ENCODE measurements at regions not wholly inside any gene's neighbourhood (a gene's known extent, or its start where the extent isn't known, plus 50 kb on each side); places are given as distances from the start of the nearest gene placed in this dataset.

GRCh38 chr12:47573146-47573659 lies 132.6 kb downstream of the RPAP3 start:
- H3K27ac Mint-ChIP-seq, result no peak overlapping the region

GRCh38 chr12:47570151-47570550 lies 135.7 kb downstream of the RPAP3 start:
- peaks cover 16% of the 10 kb centered on the region for H3K27me3 Mint-ChIP-seq (ENCODE audit: insufficient read depth)
- H3K9me3 Mint-ChIP-seq, result no peaks in the 10 kb centered on the region
- no peak for TF ChIP-seq CTCF (IDR thresholded peaks at IDR 0.05)
- H3K36me3 Mint-ChIP-seq (ENCODE audit: low read depth), result no peaks in the 10 kb centered on the region
- DNase-seq, result no peak
- H3K4me1 Mint-ChIP-seq (ENCODE audit: low read depth), result no peaks in the 10 kb centered on the region
- no peak overlapping the region for H3K4me3 Mint-ChIP-seq
- H3K27ac Mint-ChIP-seq, result no peak overlapping the region

More at GRCh38 chr12:47573146-47573659, 132.6 kb downstream of the RPAP3 start:
- no peaks in the 10 kb centered on the region for H3K4me1 Mint-ChIP-seq (ENCODE audit: low read depth)
- no peak for TF ChIP-seq CTCF (IDR thresholded peaks at IDR 0.05)
- no peak for DNase-seq
- no peak overlapping the region for H3K4me3 Mint-ChIP-seq
- no peaks in the 10 kb centered on the region for H3K9me3 Mint-ChIP-seq
- H3K36me3 Mint-ChIP-seq (ENCODE audit: low read depth), result no peaks in the 10 kb centered on the region
- H3K27me3 Mint-ChIP-seq (ENCODE audit: insufficient read depth), result peaks cover 21% of the 10 kb centered on the region

GRCh38 chr12:47562201-47562600 lies 143.6 kb downstream of the RPAP3 start:
- Mint-ChIP-seq H3K9me3 (no peaks in the 10 kb centered on the region), H3K4me3 (no peak overlapping the region), H3K27ac (no peak overlapping the region), H3K27me3 (ENCODE audit: insufficient read depth) (peaks cover 13% of the 10 kb centered on the region), H3K36me3 (ENCODE audit: low read depth) (no peaks in the 10 kb centered on the region), H3K4me1 (ENCODE audit: low read depth) (peaks cover 11% of the 10 kb centered on the region)
- DNase-seq, result no peak
- no peak for TF ChIP-seq CTCF (IDR thresholded peaks at IDR 0.05)

GRCh38 chr12:47561746-47562145 lies 144.1 kb downstream of the RPAP3 start:
- Mint-ChIP-seq H3K9me3 (no peaks in the 10 kb centered on the region), H3K27ac (no peak overlapping the region), H3K36me3 (ENCODE audit: low read depth) (no peaks in the 10 kb centered on the region), H3K4me3 (no peak overlapping the region), H3K27me3 (ENCODE audit: insufficient read depth) (peaks cover 9% of the 10 kb centered on the region; the same call in 1 of the 2 replicates), H3K4me1 (ENCODE audit: low read depth) (peaks cover 15% of the 10 kb centered on the region)
- no peak for DNase-seq
- no peak for TF ChIP-seq CTCF (IDR thresholded peaks at IDR 0.05)

- Mint-ChIP-seq H3K27ac (no peak overlapping the region), H3K36me3 (ENCODE audit: low read depth) (no peaks in the 10 kb centered on the region), H3K4me3 (no peak overlapping the region), H3K9me3 (no peaks in the 10 kb centered on the region), H3K4me1 (ENCODE audit: low read depth) (peaks cover 22% of the 10 kb centered on the region), H3K27me3 (ENCODE audit: insufficient read depth) (peaks cover 8% of the 10 kb centered on the region)
- DNase-seq, result no peak
- TF ChIP-seq CTCF (IDR thresholded peaks at IDR 0.05), result no peak
Measured at GRCh38 chr12:47560415-47560814, 145.4 kb downstream of the RPAP3 start.
